Stimulated activated naive CD4-positive, alpha-beta T cell (primary cell): ENCODE measurements at regions not wholly inside any gene's neighbourhood (a gene's known extent, or its start where the extent isn't known, plus 50 kb on each side); places are given as distances from the start of the nearest gene placed in this dataset.
"Not testable (repeated sequence)": the region's sequence is repeated elsewhere in the genome, so short reads cannot be mapped to it uniquely, and the experiment has no call there.

Experiments used
- DNase-seq, 6 experiments: peaks; one replicate each; lab custom pipeline; 2025; lab: John Stamatoyannopoulos, UW

GRCh38 chr1:195933835-195934234 lies 674.4 kb downstream of the KCNT2 start:
- DNase-seq = no peak

DNA sequence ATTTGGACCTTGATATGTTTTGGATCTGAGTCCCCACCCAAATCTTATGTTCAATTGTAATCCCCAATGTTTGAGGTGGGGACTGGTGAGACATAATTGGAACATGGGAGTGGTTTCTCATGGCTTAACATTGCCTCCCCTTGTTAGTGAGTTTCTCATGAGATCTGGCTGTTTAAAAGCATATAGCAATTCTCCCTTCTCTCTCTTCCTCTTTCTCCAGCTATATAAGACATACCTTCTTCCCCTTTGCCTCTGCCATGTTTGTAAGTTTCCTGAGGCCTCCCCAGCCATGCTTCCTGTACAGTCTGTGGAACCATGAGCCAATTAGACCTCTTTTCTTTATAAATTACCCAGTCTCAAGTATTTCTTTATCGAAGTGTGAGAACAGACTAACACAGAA lies 692.4 kb downstream of the KCNT2 start:
- no peak for DNase-seq

GRCh38 chr1:195909061-195909460 lies 699.2 kb downstream of the KCNT2 start:
- DNase-seq = no peak

GRCh38 chr1:195908121-195908520 lies 700.1 kb downstream of the KCNT2 start:
- DNase-seq = no peak

- DNase-seq = no peak
These were observed 705.0 kb downstream of the KCNT2 start for GRCh38 chr1:195903203-195903602.

DNA sequence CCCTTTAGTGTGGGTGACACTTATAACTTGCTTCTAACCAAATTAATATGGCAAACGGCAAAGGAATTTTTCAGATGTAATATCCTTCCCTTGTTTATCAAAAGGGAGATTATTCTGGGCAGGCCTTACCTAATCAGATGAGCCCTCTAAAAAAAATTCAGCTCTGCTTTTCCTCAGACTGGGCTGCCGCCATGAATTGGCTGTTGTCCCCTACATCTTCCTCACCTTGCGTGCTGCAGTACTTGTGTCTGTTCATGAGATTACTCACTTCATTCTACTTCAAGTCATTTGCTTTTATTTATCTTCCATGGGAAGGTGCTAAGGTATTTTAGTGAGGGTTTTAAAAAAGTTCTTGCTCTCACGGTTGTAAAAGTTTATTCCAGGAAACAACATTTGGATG lies 705.5 kb downstream of the KCNT2 start:
- no peak for DNase-seq

GRCh38 chr1:195899762-195900352 lies 708.4 kb downstream of the KCNT2 start:
- DNase-seq = no peak

DNA sequence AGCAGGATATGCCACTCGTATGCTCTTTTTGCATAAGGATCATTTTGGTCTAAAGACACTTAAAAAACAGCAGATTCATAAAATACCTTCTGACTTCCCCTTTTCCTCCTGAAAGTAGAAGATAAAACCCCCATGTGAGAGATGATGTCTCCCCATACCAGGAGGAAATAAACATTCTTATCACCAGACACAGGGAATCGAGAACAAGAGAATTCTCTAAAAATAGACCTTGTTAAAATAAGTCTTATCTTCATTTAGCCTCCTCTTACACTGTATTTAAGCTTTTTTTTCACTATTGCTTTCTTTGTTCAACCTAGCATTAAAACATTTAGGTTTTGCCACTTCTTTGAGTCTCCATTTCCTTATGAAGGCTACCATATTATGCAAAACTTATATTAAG lies 709.3 kb downstream of the KCNT2 start:
- no peak for DNase-seq

GRCh38 chr1:195898373-195898772 lies 709.9 kb downstream of the KCNT2 start:
- no peak for DNase-seq

- DNase-seq = no peak
These were observed 711.2 kb downstream of the KCNT2 start for GRCh38 chr1:195897076-195897475.

DNA sequence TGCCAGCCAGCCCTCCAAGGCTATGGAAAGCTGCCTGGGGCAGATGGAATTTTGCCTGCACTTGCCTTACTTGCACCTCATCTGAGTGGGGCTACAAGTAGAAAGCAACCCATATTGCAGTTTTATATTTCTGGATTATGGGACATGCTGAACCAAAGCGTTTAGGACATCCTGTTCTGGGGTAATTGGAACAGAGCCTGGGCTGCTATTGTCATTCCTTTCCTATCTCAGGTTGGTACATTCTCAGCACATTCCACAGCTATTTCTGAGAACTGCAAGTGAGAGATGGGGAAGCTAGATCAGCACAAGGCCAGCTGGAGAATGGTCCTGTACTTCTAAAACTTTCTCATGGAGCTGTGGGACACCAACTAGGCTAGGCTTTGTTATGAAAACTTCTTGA lies 713.8 kb downstream of the KCNT2 start:
- DNase-seq = no peak

- DNase-seq = no peak
These were observed 722.2 kb downstream of the KCNT2 start for GRCh38 chr1:195886000-195886399.

DNA sequence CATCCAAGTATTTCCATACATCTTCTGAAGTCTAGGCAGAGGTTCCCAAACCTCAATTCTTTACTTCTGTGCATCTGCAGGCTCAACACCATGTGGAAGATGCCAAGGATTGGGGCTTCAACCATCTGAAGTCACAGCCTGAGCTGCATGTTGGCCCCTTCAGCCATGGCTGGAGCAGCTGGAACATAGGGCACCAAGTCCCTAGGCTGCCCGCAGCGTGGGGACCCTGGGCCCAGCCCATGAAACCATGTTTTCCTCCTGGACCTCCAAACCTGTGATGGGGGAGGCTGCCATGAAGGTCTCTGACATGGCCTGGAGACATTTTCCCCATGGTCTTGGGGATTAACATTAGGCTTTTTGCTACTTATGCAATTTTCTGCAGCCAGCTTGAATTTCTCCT lies 729.8 kb downstream of the KCNT2 start:
- no peak for DNase-seq

GRCh38 chr1:195876792-195877191 lies 731.4 kb downstream of the KCNT2 start:
- DNase-seq = no peak

DNA sequence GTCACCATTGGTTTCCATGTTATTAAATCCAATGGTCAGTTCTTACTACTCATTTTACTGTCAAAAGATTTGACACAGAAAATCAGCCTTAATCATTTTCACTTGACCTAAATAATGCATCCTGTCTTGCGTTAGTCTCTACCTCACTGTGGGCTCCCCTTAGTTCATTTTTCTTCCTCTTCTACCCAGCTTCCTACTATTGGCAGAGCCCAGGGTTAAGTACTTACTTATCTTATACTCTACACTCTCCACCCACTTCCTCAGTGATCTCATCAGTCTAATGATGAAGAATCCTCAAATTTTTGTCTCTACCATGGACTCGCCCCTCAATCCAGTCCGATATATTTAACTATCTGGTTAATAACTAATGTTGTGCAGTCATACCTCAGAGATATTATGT lies 735.9 kb downstream of the KCNT2 start:
- DNase-seq = no peak

DNA sequence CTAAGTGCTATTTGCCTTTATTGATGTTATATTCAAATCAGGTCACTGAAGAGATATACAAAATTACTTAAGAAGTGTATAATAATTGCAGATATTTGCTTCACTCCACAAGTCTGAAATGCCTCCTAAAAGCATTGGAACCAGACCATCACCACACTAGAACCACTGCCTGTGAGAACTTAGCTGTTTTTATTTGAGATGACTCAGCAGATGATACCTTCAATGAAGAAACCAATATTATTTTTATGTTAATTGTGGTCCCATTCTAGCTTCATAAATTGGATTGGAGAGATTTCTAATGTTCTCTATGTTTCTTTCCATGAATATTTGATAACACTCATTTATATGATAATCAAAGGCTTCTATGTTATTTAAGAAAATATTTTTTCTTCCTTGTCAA lies 740.6 kb downstream of the KCNT2 start:
- DNase-seq = no peak

GRCh38 chr1:195866781-195867222 lies 741.4 kb downstream of the KCNT2 start:
- DNase-seq = no peak

DNA sequence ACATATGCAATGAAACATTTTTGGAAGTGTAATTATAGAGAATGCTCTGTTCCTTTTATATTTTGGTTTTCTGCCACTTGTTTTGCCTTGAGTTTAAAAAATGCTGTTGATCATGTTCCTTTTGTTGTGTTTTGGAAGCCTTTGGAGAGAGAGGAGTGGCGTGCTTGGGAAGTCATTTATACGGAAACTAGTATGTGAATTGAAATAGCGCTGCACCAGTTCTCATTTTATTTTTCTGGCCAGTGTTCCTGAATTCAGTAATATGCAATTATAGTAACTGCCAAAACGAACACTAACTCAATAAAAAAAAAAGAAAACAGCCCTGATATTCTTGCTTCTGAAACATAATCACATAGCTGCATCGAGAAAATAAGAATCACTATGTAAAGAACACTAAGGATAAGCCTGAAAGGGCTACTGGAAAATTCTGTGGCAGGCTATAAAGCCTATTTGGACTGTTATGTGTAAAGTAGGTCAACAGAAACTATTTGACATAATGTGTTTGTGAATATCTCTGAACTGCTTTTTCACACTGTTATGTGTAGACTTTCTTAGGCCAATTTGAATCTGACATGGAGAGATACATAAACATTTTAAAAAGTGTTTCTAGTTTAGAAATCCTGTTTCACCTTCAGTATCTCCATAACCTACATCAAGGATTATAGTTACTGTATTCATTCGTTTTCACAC lies 742.0 kb downstream of the KCNT2 start:
- no peak for DNase-seq

DNA sequence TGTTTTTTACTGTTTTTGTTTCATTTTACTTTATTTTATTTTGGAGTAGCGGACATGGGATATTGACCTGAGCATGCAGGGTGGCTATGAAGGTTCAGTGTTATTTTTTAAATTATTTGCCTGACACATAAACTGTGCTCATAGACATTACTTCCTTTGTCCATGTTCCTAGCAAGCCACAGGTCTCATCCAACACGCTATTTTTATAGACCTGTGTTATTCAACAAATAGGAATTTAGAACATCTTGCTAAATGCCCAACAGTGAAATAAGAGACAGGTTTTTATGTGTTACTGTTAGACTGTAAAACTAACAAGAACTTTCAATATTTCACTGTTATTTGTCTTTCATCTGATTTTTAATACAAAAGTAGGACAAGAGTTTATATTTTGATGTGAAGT lies 756.4 kb downstream of the KCNT2 start:
- DNase-seq = no peak

- DNase-seq = no peak
These were observed 757.1 kb downstream of the KCNT2 start for GRCh38 chr1:195851016-195851601.

DNA sequence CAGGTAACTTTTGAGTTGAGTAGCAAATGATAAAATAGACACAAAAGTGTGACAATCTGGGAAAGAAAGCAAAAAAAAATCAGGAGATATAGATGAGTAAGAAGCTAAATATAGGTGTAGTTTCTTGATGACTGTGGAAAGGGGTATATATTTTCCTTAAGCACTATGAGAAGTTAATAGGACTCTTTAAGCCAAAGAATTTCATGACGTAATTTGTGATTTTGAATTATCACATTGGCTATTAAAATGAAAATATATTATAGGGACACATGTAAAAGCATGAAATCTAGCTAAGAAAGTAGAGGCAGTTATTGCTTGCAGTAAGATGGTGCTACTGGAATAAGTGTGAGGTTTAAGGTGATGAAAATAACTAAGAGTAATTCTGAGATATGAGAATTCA lies 759.1 kb downstream of the KCNT2 start:
- no peak for DNase-seq

DNA sequence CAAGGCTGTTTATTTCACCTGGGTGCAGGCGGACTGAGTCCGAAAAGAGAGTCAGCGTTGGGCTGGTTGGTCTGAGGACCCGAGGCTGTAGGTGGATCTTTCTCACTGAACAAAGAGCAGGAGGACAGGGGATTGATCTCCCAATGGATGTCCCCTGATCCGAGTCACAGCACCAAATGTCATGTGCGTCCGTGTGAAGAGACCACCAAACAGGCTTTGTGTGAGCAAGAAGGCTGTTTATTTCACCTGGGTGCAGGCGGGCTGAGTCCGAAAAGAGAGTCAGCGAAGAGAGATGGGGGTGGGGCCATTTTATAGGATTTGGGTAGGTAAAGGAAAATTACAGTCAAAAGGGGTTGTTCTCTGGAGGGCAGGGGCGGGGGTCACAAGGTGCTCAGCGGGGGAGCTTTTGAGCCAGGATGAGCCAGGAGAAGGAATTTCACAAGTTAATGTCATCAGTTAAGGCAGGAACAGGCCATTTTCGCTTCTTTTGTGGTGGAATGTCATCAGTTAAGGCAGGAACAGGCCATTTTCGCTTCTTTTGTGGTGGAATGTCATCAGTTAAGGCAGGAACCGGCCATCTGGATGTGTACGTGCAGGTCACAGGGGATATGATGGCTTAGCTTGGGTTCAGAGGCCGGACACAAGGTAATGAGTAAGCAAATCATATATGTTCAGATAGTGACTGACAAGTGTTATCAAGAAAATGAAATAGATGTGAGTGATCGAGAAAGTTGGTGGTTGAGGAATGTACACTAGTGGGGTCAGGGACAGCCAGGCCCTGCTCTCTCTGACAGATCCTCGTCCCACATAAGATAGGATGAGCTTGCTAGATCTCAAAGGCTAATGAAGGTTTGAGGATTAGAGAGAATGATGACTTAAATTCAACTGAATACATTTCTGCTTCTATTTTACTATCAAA lies 760.0 kb downstream of the KCNT2 start:
- DNase-seq = not testable (repeated sequence)

GRCh38 chr1:195831789-195832188 lies 776.5 kb downstream of the KCNT2 start:
- DNase-seq = no peak
